IMR-90 (cell line): ENCODE measurements at regions not wholly inside any gene's neighbourhood (a gene's known extent, or its start where the extent isn't known, plus 50 kb on each side); places are given as distances from the start of the nearest gene placed in this dataset.

Source experiments
- CEBPB ChIP-seq: IDR thresholded peaks from 2 replicates; pipeline ENCODE4 v1.6.1; 2012; ENCODE audit warnings: low read depth, low read length, improper control_type of control experiment
- CHD1 ChIP-seq: IDR thresholded peaks from 2 replicates; pipeline ENCODE4 v1.6.1; 2012; ENCODE audit warnings: low read depth, low read length, improper control_type of control experiment
- CTCF ChIP-seq: conservative IDR thresholded peaks from 2 replicates; pipeline ENCODE4 v1.5.1; 2012; ENCODE audit warnings: mild to moderate bottlenecking, low read depth, low read length, improper control_type of control experiment
- RFX5 ChIP-seq: IDR thresholded peaks from 2 replicates; pipeline ENCODE4 v1.8.0; 2012; ENCODE audit warnings: low read depth, mild to moderate bottlenecking, low read length, moderate library complexity
- TF ChIP-seq, protein P1 (sequence below): fragments of 150-350 bp; IDR thresholded peaks from 2 replicates; pipeline ENCODE4 v1.6.1; 2017; ENCODE audit warnings: mild to moderate bottlenecking, antibody characterized with exemption, low read length, low read depth

GRCh38 chr6:81376745-81377144, 375.7 kb downstream of the TENT5A start:
- TF ChIP-seq CTCF (no peak), CEBPB (no peak), RFX5 (no peak), CHD1 (no peak)
- TF ChIP-seq, protein P1, sequence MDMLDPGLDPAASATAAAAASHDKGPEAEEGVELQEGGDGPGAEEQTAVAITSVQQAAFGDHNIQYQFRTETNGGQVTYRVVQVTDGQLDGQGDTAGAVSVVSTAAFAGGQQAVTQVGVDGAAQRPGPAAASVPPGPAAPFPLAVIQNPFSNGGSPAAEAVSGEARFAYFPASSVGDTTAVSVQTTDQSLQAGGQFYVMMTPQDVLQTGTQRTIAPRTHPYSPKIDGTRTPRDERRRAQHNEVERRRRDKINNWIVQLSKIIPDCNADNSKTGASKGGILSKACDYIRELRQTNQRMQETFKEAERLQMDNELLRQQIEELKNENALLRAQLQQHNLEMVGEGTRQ, result no peak
